Renal cortical epithelial cell (primary cell): ENCODE measurements at regions not wholly inside any gene's neighbourhood (a gene's known extent, or its start where the extent isn't known, plus 50 kb on each side); places are given as distances from the start of the nearest gene placed in this dataset.
A peak's percentile ranks its signal among the peaks of the same experiment; 100 is the strongest.

ENCODE experiments used
- DNase-seq: peaks from one replicate; pipeline ENCODE4 v3.0.0-alpha.2; 2011; ENCODE audit warnings: low read depth

GRCh38 chr21:24895885-24896734 is 711.2 kb downstream of the MRPL39 start:
- DNase-seq: peak; percentile 25

DNA sequence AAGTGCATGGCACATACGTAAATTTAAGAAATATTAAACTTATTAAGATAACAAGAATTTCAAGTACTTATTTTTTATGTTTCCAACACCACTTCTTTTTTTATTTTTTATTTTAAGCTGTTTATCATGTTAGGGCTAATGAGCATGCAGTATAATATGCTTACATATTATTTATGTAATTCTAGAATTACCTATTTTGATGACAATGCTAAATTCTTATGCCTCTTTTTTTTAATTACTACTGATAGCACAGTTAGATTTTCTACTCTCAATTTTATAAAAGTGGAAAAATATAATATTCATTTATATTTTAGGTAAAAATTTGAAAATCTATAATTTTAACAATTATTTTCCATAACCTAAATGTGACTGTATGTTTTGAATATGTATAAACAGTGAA is 713.0 kb downstream of the MRPL39 start:
- no peak for DNase-seq

- no peak for DNase-seq
These were observed 717.3 kb downstream of the MRPL39 start for GRCh38 chr21:24890021-24890420.

GRCh38 chr21:24881506-24881905 is 725.8 kb downstream of the MRPL39 start:
- no peak for DNase-seq

DNA sequence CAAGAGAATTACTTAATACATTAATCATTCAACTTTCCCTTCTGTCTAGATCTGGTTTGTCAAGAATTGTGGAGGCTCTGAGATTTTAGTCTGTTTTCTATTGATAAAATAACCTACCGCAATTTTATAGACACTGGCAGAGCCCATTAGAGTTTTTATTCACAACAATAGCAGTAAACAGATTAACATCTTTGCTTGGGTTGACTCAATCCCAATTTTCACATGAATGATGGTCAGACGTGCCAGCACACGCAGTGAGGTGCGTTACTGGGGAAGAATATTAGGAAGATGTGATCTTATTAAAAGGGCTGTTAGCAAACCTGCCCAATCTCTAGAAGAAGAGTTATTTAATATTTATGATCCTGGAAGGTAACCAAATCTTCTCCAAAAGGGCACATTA is 736.6 kb downstream of the MRPL39 start:
- DNase-seq: no peak

- no peak for DNase-seq
These were observed 737.4 kb downstream of the MRPL39 start for GRCh38 chr21:24869862-24870261.

- DNase-seq: no peak
These were observed 739.2 kb downstream of the MRPL39 start for GRCh38 chr21:24868117-24868516.

- no peak for DNase-seq
These were observed 745.8 kb downstream of the MRPL39 start for GRCh38 chr21:24861471-24861870.

DNA sequence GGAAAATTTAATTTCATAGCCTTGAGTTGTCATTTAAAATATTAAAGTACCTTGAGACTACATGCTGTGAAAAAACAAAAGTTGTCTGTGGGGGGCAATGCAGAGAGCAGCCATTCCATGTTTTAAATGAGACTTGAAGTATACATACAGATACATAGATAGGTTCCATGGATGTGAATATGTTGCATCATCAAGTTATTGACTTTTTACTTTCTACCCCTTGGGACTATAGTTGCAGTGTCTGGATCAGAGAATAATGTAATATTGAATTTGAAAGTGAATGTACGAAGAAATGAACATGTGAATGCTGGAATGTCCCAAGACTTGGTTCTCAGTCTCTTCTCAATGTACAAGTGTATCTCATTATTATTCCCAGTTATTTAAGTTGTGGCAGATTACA is 751.0 kb downstream of the MRPL39 start:
- no peak for DNase-seq

DNA sequence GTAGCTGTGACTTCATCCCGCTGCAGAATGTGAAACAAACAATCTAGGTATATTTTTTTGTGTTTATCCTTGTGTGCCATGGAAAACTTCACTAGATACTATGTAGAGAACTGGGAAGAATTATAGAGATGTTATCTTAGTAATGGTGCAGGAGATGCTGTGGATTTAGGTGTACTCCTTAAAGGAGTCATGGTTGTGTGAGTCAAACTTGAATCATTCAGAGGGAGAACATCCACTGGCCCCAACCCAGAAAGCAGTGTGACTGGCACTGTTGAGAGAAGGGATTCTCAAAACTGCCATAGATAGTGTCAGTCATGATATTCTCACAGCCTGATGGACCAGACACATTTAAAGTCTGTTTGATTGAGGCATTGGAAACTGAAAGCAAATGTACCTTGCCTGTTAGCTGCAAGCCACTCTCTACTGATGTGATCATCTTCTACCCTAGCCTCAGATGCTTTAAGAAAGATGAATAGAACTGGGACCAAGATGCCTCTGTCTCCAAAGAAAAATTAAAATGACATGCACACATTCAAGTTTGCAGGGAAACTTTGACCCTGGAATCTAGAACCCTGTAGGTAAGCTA is 754.6 kb downstream of the MRPL39 start:
- DNase-seq: no peak

DNA sequence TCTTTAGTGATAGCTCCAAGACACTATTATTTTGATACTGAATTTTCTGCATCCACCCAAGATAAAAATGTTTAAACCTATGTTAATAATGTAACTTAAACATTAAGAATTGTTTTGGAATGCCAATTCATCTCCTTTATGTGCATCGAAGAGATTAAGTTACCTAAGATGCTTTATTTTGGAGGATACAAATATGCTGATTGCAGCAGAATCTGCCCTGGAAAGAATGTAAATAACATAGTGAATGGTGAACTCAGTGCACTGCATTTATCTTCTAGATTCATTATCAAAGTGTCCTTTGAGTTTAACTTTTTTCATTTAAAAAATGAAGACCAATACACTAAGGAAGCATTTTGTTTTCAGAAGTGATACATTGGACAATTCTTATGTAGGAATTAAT is 757.2 kb downstream of the MRPL39 start:
- no peak for DNase-seq

- DNase-seq: no peak
These were observed 762.6 kb downstream of the MRPL39 start for GRCh38 chr21:24844671-24845070.

DNA sequence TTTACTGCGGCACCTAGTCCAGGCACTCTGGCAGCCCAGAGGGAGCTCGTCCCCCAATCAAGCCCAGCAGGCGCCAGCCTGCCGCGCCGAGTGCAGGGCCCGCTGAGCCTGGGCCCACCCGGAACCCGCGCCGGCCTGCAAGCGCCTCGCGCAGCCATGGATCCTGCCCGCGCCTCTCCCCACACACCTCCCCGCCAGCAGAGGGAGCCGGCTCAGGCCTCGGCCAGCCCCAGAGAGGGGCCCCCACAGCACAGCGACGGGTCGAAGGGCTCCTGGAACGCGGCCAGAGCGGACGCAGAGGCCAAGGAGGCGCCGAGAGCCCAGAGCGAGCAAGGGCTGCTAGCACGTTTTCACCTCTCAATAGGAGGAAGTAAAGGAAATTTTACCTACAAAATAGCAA is 767.0 kb downstream of the MRPL39 start:
- no peak for DNase-seq

DNA sequence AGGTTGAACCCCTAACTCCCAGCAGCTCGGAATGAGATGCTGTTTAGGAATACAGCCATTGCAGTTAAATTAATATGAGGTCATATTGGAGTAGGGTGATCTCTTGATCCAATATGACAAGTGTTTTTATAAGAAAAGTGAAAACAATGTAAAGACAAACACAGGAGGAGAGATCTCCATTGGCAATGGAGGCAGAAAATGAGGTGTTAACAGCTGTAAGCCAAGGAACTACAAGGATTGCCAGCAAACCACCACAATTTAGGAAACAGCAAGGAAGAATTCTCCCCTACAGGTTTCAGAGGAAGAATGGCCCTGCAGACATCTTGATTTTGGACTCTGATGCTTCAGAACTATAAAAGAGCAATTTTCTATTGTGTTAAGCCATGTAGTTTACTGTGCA is 774.3 kb downstream of the MRPL39 start:
- DNase-seq: no peak

- no peak for DNase-seq
These were observed 777.9 kb downstream of the MRPL39 start for GRCh38 chr21:24829397-24829796.

- no peak for DNase-seq
These were observed 780.5 kb downstream of the MRPL39 start for GRCh38 chr21:24826822-24827221.

- no peak for DNase-seq
These were observed 781.9 kb downstream of the MRPL39 start for GRCh38 chr21:24825348-24825747.

- no peak for DNase-seq
These were observed 783.1 kb downstream of the MRPL39 start for GRCh38 chr21:24824209-24824608.

GRCh38 chr21:24823247-24823646 is 784.0 kb downstream of the MRPL39 start:
- DNase-seq: no peak

GRCh38 chr21:24785033-24785432 is 822.2 kb downstream of the MRPL39 start:
- DNase-seq: no peak

GRCh38 chr21:24781146-24781545 is 826.1 kb downstream of the MRPL39 start:
- no peak for DNase-seq

DNA sequence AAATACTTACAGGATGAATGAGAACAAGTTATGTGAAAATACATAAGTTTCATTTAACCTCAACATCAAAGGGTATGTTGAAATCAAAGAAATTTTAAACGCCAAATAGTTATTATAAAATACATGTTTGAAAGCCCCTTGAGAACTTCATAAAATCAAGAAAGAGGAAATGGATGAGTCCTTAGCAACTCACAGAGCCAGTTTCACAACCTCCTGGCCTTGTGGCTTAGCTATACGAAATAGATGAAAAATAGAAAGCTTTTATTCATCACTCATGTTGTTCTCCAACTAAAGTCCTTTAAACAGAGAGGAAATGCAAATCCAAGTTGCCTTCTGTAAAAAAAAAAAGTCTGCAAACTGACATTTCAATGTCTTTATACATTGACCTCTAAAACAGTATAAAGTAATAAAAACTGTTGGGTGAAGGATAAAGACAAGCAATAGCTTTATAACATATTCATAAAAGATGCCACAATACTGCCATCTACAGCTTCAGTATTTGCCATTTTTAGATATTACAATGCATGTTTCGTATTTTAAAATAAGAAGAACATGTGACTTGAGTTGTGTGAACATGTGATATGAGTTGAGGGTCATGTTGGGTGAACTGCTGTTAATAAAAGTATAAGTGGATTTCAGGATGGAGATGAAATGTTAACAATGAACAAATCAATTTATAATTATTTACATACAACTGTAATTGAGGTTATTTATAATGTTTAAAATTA is 847.8 kb downstream of the MRPL39 start:
- no peak for DNase-seq

- DNase-seq: no peak
These were observed 869.2 kb downstream of the MRPL39 start for GRCh38 chr21:24738063-24738462.
